ENCODE measurements at regions not wholly inside any gene's neighbourhood (a gene's known extent, or its start where the extent isn't known, plus 50 kb on each side); places are given as distances from the start of the nearest gene placed in this dataset.
A peak's percentile ranks its signal among the peaks of the same experiment; 100 is the strongest.

GRCh38 chr4:156196722-156197121 lies 243.1 kb upstream of the CTSO start:
- DNase-seq (ENCODE audit: low read depth in 1 of 2, low spot score in 2 of 2) = no peak

GRCh38 chr4:156195914-156196313 lies 242.2 kb upstream of the CTSO start:
- H3K9me3 ChIP-seq (replicated peaks) = no peaks in the 10 kb centered on the region
- H3K27me3 ChIP-seq (replicated peaks) = no peaks in the 10 kb centered on the region
- no peak for DNase-seq (ENCODE audit: low read depth in 1 of 2, low spot score in 2 of 2)
- H3K4me1 ChIP-seq (replicated peaks) = peaks cover 4% of the 10 kb centered on the region; the same call in 1 of the 2 replicates
- H3K27ac ChIP-seq = no peak overlapping the region
- no peak overlapping the region for H3K4me3 ChIP-seq
- no peaks in the 10 kb centered on the region for H3K36me3 ChIP-seq

More at GRCh38 chr4:156196722-156197121, 243.1 kb upstream of the CTSO start:
- H3K27ac ChIP-seq = no peak overlapping the region
- no peaks in the 10 kb centered on the region for H3K36me3 ChIP-seq
- no peaks in the 10 kb centered on the region for H3K27me3 ChIP-seq (replicated peaks)
- no peaks in the 10 kb centered on the region for H3K9me3 ChIP-seq (replicated peaks)
- H3K4me3 ChIP-seq = no peak overlapping the region
- no peaks in the 10 kb centered on the region for H3K4me1 ChIP-seq (replicated peaks)

- Histone ChIP-seq H3K36me3 (no peaks in the 10 kb centered on the region), H3K9me3 (replicated peaks) (no peaks in the 10 kb centered on the region), H3K27me3 (replicated peaks) (no peaks in the 10 kb centered on the region), H3K4me1 (replicated peaks) (peaks cover 9% of the 10 kb centered on the region; the same call in 1 of the 2 replicates), H3K4me3 (no peak overlapping the region), H3K27ac (no peak overlapping the region)
- no peak for DNase-seq (ENCODE audit: low read depth in 1 of 2, low spot score in 2 of 2)
Measured at GRCh38 chr4:156194896-156195295, 241.2 kb upstream of the CTSO start.

- no peak for DNase-seq (ENCODE audit: low read depth in 1 of 2, low spot score in 2 of 2)
- H3K27me3 ChIP-seq (replicated peaks) = no peaks in the 10 kb centered on the region
- peaks cover 9% of the 10 kb centered on the region; the same call in 1 of the 2 replicates for H3K4me1 ChIP-seq (replicated peaks)
- H3K9me3 ChIP-seq (replicated peaks) = no peaks in the 10 kb centered on the region
- H3K27ac ChIP-seq = no peak overlapping the region
- no peaks in the 10 kb centered on the region for H3K36me3 ChIP-seq
- no peak overlapping the region for H3K4me3 ChIP-seq
Measured at GRCh38 chr4:156193800-156194199, 240.1 kb upstream of the CTSO start.

GRCh38 chr4:156193106-156193505 lies 239.4 kb upstream of the CTSO start:
- Histone ChIP-seq H3K27me3 (replicated peaks) (no peaks in the 10 kb centered on the region), H3K27ac (no peak overlapping the region), H3K4me1 (replicated peaks) (peaks cover 9% of the 10 kb centered on the region; the same call in 1 of the 2 replicates), H3K36me3 (no peaks in the 10 kb centered on the region), H3K9me3 (replicated peaks) (no peaks in the 10 kb centered on the region), H3K4me3 (no peak overlapping the region)
- DNase-seq (ENCODE audit: low read depth in 1 of 2, low spot score in 2 of 2) = no peak

GRCh38 chr4:156192033-156192432 lies 238.4 kb upstream of the CTSO start:
- Histone ChIP-seq H3K4me3 (no peak overlapping the region), H3K4me1 (replicated peaks) (peaks cover 9% of the 10 kb centered on the region; the same call in 1 of the 2 replicates), H3K27ac (no peak overlapping the region), H3K9me3 (replicated peaks) (no peaks in the 10 kb centered on the region), H3K36me3 (no peaks in the 10 kb centered on the region), H3K27me3 (replicated peaks) (no peaks in the 10 kb centered on the region)
- no peak for DNase-seq (ENCODE audit: low read depth in 1 of 2, low spot score in 2 of 2)

GRCh38 chr4:156191044-156191781 lies 237.5 kb upstream of the CTSO start:
- H3K4me3 ChIP-seq = no peak overlapping the region
- DNase-seq (ENCODE audit: low read depth in 1 of 2, low spot score in 2 of 2) = no peak
- H3K4me1 ChIP-seq (replicated peaks) = peaks cover 9% of the 10 kb centered on the region; the same call in 1 of the 2 replicates
- no peaks in the 10 kb centered on the region for H3K9me3 ChIP-seq (replicated peaks)
- H3K27me3 ChIP-seq (replicated peaks) = no peaks in the 10 kb centered on the region
- no peak overlapping the region for H3K27ac ChIP-seq
- H3K36me3 ChIP-seq = no peaks in the 10 kb centered on the region

- Histone ChIP-seq H3K4me3 (no peak overlapping the region), H3K27ac (no peak overlapping the region), H3K27me3 (replicated peaks) (no peaks in the 10 kb centered on the region), H3K9me3 (replicated peaks) (no peaks in the 10 kb centered on the region), H3K4me1 (replicated peaks) (peaks cover 9% of the 10 kb centered on the region; the same call in 1 of the 2 replicates), H3K36me3 (no peaks in the 10 kb centered on the region)
- peak in 1 of 2 experiments; percentile 14 for DNase-seq (ENCODE audit: low read depth in 1 of 2, low spot score in 2 of 2)
Measured at GRCh38 chr4:156190615-156191014, 236.9 kb upstream of the CTSO start.

- H3K4me1 ChIP-seq (replicated peaks) = peaks cover 9% of the 10 kb centered on the region; the same call in 1 of the 2 replicates
- no peak overlapping the region for H3K4me3 ChIP-seq
- no peak for DNase-seq (ENCODE audit: low read depth in 1 of 2, low spot score in 2 of 2)
- H3K27ac ChIP-seq = no peak overlapping the region
- no peaks in the 10 kb centered on the region; the same call in 1 of the 2 replicates for H3K27me3 ChIP-seq (replicated peaks)
- H3K9me3 ChIP-seq (replicated peaks) = no peaks in the 10 kb centered on the region
- H3K36me3 ChIP-seq = no peaks in the 10 kb centered on the region
Measured at GRCh38 chr4:156188596-156188995, 234.9 kb upstream of the CTSO start.

- peaks cover 8% of the 10 kb centered on the region; the same call in 1 of the 2 replicates for H3K4me1 ChIP-seq (replicated peaks)
- no peaks in the 10 kb centered on the region for H3K9me3 ChIP-seq (replicated peaks)
- no peak overlapping the region for H3K27ac ChIP-seq
- no peak for DNase-seq (ENCODE audit: low read depth in 1 of 2, low spot score in 2 of 2)
- no peaks in the 10 kb centered on the region; the same call in 1 of the 2 replicates for H3K27me3 ChIP-seq (replicated peaks)
- no peaks in the 10 kb centered on the region for H3K36me3 ChIP-seq
- no peak overlapping the region for H3K4me3 ChIP-seq
Measured at GRCh38 chr4:156186111-156186510, 232.4 kb upstream of the CTSO start.

GRCh38 chr4:156185514-156186055 lies 231.9 kb upstream of the CTSO start:
- H3K27ac ChIP-seq = no peak overlapping the region
- H3K4me1 ChIP-seq (replicated peaks) = peaks cover 2% of the 10 kb centered on the region; the same call in 1 of the 2 replicates
- H3K36me3 ChIP-seq = no peaks in the 10 kb centered on the region
- no peaks in the 10 kb centered on the region; the same call in 1 of the 2 replicates for H3K27me3 ChIP-seq (replicated peaks)
- DNase-seq (ENCODE audit: low read depth in 1 of 2, low spot score in 2 of 2) = no peak
- H3K4me3 ChIP-seq = no peak overlapping the region
- no peaks in the 10 kb centered on the region for H3K9me3 ChIP-seq (replicated peaks)

- DNase-seq (ENCODE audit: low read depth in 1 of 2, low spot score in 2 of 2) = no peak
- Histone ChIP-seq H3K27ac (no peak overlapping the region), H3K4me3 (no peak overlapping the region), H3K4me1 (replicated peaks) (no peaks in the 10 kb centered on the region), H3K27me3 (replicated peaks) (no peaks in the 10 kb centered on the region; the same call in 1 of the 2 replicates), H3K9me3 (replicated peaks) (no peaks in the 10 kb centered on the region), H3K36me3 (no peaks in the 10 kb centered on the region)
Measured at GRCh38 chr4:156182269-156182668, 228.6 kb upstream of the CTSO start.

- Histone ChIP-seq H3K9me3 (replicated peaks) (no peaks in the 10 kb centered on the region), H3K36me3 (no peaks in the 10 kb centered on the region), H3K4me3 (no peak overlapping the region), H3K4me1 (replicated peaks) (no peaks in the 10 kb centered on the region), H3K27ac (no peak overlapping the region), H3K27me3 (replicated peaks) (no peaks in the 10 kb centered on the region)
- DNase-seq (ENCODE audit: low read depth in 1 of 2, low spot score in 2 of 2) = no peak
Measured at GRCh38 chr4:156177941-156178340, 224.3 kb upstream of the CTSO start.

GRCh38 chr4:156176896-156177295 lies 223.2 kb upstream of the CTSO start:
- DNase-seq (ENCODE audit: low read depth in 1 of 2, low spot score in 2 of 2) = no peak
- Histone ChIP-seq H3K4me3 (no peak overlapping the region), H3K4me1 (replicated peaks) (no peaks in the 10 kb centered on the region), H3K9me3 (replicated peaks) (no peaks in the 10 kb centered on the region), H3K36me3 (no peaks in the 10 kb centered on the region), H3K27me3 (replicated peaks) (no peaks in the 10 kb centered on the region), H3K27ac (no peak overlapping the region)
